SJCRH30 (cell line): ENCODE measurements at regions not wholly inside any gene's neighbourhood (a gene's known extent, or its start where the extent isn't known, plus 50 kb on each side); places are given as distances from the start of the nearest gene placed in this dataset.

Experiments
- DNase-seq, 2 experiments: peaks; one replicate each; pipeline ENCODE4 v3.0.0-alpha.2; 2015 to 2020
- H3K27ac ChIP-seq: fragments of 250-450 bp; sonication (Bioruptor Pico); 2 replicates; pipeline ENCODE4 v1.5.1; 2020; ENCODE audit warnings: mild to moderate bottlenecking, moderate library complexity
- H3K27me3 ChIP-seq: fragments of 250-450 bp; sonication (Bioruptor Pico); 2 replicates; pipeline ENCODE4 v1.5.1; 2020; ENCODE audit warnings: mild to moderate bottlenecking, moderate library complexity
- H3K36me3 ChIP-seq: fragments of 250-450 bp; sonication (Bioruptor Pico); 2 replicates; pipeline ENCODE4 v1.5.1; 2020; ENCODE audit warnings: mild to moderate bottlenecking, moderate library complexity
- H3K4me1 ChIP-seq: fragments of 250-450 bp; sonication (Bioruptor Pico); 2 replicates; pipeline ENCODE4 v1.5.1; 2020; ENCODE audit warnings: mild to moderate bottlenecking, moderate library complexity
- H3K4me3 ChIP-seq: fragments of 250-450 bp; sonication (Bioruptor Pico); 2 replicates; pipeline ENCODE4 v1.5.1; 2020; ENCODE audit warnings: mild to moderate bottlenecking, moderate library complexity
- H3K9me3 ChIP-seq: fragments of 250-450 bp; sonication (Bioruptor Pico); replicated peaks from 2 replicates; pipeline ENCODE4 v1.5.1; 2020; ENCODE audit warnings: mild to moderate bottlenecking, moderate library complexity

DNA sequence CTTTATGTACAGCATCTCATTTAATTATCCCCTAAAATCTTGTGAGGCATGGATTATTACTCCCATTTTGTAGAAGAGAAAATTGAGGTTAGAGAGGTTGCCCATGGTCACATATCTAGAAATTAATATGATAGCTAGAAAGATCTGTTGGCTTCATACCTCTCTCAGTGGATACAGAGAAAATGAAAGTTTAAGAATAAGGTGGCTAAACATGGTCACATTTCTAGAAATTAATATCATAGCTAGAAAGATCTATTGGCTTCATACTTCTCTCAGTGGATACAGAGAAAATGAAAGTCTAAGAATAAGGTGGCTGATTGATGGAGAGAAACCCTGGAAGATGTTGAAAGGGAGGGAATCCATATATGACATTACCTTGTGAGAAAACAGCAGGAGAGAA, 260.7 kb upstream of the MAN1A1 start:
- H3K27me3 ChIP-seq: no peaks in the 10 kb centered on the region
- no peak overlapping the region for H3K4me3 ChIP-seq
- no peak for DNase-seq
- H3K27ac ChIP-seq: no peak overlapping the region
- no peaks in the 10 kb centered on the region for H3K36me3 ChIP-seq
- no peaks in the 10 kb centered on the region for H3K4me1 ChIP-seq
- no peaks in the 10 kb centered on the region for H3K9me3 ChIP-seq

DNA sequence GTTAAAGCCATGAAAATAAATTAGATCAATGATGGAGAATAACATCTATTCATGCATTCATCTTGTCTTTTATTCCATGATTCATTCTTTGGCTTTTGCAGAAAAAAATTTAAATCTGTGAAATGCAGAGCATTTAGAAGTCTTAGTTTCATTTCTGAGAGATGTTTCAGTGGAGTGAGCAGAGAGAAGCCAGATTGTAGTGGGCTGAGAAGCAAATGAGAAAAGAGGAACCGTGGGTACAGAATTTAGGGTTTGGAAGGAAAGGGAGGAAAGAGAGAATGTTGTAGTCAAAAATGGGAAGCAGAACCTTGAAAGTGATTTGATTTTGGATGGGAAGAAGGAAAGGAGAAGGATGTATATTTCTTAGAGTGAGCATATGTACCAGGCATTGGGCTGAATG, 260.3 kb upstream of the MAN1A1 start:
- no peaks in the 10 kb centered on the region for H3K36me3 ChIP-seq
- no peaks in the 10 kb centered on the region for H3K4me1 ChIP-seq
- no peak overlapping the region for H3K4me3 ChIP-seq
- no peaks in the 10 kb centered on the region for H3K27me3 ChIP-seq
- DNase-seq: no peak
- no peak overlapping the region for H3K27ac ChIP-seq
- H3K9me3 ChIP-seq: no peaks in the 10 kb centered on the region

DNA sequence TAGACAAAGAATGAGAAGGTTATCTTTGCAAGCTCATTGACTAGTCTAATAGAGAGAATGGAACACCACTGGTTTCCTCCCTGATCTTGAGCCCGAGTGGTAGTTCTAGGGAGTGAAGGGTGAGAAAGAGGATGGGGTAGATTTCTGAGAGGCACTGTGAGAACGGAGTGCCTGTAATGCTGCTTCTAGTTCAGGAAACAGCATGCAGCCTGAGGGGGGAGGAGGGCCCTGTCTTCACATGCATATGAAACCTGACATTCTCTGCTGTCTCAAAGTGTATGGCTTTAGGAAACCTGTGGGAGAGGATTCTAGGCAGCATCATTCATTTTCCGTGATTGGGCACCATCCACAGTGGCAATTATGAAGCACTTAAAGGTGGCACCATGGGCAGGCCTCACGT, 259.4 kb upstream of the MAN1A1 start:
- DNase-seq: no peak
- H3K4me1 ChIP-seq: no peaks in the 10 kb centered on the region
- no peaks in the 10 kb centered on the region for H3K27me3 ChIP-seq
- H3K27ac ChIP-seq: no peak overlapping the region
- no peaks in the 10 kb centered on the region for H3K36me3 ChIP-seq
- no peak overlapping the region for H3K4me3 ChIP-seq
- no peaks in the 10 kb centered on the region for H3K9me3 ChIP-seq

DNA sequence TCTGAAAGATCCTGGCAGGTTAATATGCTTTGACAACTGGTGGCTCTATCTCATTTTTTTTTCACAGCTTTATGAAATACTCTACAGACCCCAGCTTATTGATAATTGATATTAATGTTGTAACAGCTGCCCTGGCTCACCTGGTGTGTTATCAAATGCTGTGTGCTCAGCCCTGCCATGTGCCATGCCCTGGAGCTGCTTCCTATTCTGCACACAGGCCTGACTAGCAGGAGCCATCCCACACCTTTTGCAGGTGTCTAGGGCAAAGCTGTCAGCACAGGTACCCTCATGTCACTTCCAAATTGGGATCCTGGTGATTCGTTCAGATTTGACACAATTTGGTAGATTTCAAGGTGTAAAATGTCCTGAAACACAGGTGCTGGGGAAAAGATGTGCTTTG, 254.6 kb upstream of the MAN1A1 start:
- Histone ChIP-seq H3K4me1 (no peaks in the 10 kb centered on the region), H3K27me3 (no peaks in the 10 kb centered on the region), H3K36me3 (no peaks in the 10 kb centered on the region), H3K27ac (no peak overlapping the region), H3K9me3 (no peaks in the 10 kb centered on the region), H3K4me3 (no peak overlapping the region)
- no peak for DNase-seq

DNA sequence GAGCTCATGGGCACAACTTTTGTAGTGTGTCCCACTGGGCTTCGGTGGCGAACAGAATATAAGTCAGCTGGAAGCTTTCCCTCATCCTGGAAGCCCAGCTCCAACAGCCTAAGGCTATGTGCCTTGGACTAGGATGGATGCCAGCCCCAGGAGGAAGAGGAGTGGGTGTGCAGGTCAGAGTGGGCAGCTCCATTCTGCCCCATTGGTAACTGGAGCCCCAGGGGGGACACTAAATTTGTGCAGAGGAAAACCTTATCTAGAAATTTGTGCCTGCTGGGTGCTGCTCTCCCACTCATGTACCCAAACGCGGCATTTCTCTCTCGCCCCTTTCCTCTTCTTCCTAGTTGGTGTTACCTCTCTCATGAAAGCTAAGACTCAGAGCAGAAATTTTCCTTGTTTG, 253.9 kb upstream of the MAN1A1 start:
- no peaks in the 10 kb centered on the region for H3K9me3 ChIP-seq
- no peak overlapping the region for H3K4me3 ChIP-seq
- no peaks in the 10 kb centered on the region for H3K27me3 ChIP-seq
- no peaks in the 10 kb centered on the region for H3K4me1 ChIP-seq
- no peak overlapping the region for H3K27ac ChIP-seq
- DNase-seq: no peak
- H3K36me3 ChIP-seq: no peaks in the 10 kb centered on the region

DNA sequence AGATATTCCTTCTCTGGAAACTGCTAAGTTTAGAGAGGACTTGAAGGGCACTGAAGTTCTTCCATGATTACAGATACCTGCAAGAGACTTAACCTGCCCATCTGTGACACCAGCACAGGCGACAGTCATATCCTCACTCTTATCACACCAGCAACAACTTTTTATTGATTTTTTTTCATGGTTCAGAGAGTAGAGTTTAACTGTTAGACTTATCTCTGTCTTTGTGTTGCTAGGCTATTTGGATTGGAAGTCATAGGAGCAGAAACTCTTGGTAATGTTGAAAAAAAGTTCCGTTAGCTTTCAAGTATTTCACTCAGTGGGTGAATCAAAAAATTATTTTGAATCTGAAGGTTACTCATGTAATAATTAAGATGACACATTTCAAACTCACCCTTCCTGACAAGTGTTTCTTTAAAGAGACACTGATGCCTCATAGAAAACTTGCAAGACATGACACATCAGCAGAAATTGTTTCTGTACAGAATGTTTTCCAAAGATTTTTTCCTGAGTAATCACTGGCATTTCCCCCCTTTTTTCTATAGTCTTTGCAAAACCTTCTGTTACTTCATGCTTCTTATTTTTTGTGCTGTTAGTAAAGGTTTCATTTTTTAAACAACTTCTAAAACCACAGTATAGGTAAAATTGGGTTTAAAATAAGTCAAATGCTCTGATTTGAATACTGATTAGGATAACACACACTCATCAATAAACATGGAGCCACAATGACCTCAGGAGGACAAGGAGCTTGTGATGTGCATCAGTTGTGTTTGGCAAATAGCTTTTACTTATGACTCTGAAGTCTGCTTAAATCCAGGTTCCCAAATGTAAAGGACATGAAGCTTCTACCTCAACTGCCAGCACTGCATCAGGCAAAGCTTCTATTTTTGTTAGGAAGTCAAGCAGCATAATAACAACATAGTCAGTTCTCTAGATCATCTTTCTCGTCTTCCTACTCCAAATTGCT, 252.9 kb upstream of the MAN1A1 start:
- no peak overlapping the region for H3K27ac ChIP-seq
- no peaks in the 10 kb centered on the region for H3K4me1 ChIP-seq
- no peaks in the 10 kb centered on the region for H3K36me3 ChIP-seq
- no peaks in the 10 kb centered on the region for H3K9me3 ChIP-seq
- DNase-seq: no peak
- no peaks in the 10 kb centered on the region for H3K27me3 ChIP-seq
- H3K4me3 ChIP-seq: no peak overlapping the region

DNA sequence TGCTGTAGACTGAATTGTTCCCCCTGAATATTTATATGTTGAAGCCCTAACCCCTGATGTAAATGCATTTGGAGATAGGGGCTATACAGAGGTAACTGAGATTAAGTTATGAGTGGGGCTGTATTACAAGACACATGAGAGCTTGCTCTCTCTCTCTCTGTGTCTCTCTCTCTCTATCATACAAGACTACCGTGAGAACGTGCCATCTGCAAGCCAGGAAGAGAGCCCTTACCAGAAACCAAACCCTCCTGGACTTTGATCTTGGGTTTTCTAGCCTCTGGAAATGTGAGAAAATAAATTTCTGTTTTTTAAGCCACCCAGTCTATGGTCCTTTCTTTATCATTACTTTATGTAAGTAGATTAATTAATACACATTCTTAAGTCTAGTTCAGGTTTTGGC, 249.3 kb upstream of the MAN1A1 start:
- no peak for DNase-seq
- no peak overlapping the region for H3K27ac ChIP-seq
- H3K4me1 ChIP-seq: no peaks in the 10 kb centered on the region
- no peak overlapping the region for H3K4me3 ChIP-seq
- no peaks in the 10 kb centered on the region for H3K9me3 ChIP-seq
- H3K27me3 ChIP-seq: no peaks in the 10 kb centered on the region
- no peaks in the 10 kb centered on the region for H3K36me3 ChIP-seq

DNA sequence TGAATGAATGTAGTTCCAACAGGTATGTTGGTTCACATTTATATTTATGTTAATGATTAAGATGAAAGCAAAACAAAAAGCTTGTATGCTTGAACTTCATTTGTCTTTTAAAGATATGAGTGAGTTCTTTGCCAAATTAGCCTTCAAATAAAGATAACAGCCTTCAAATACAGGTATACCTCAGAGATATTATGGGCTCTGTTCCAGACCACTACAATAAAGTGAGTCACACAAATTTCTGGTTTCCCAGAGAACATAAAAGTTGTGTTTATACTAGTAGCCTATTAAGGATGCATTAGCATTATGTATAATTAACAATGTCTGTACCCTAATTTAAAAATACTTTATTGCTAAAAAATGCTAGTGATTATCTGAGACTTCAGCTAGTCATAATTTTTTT, 245.3 kb upstream of the MAN1A1 start:
- Histone ChIP-seq H3K4me1 (no peaks in the 10 kb centered on the region), H3K9me3 (no peaks in the 10 kb centered on the region), H3K27ac (no peak overlapping the region), H3K4me3 (no peak overlapping the region), H3K27me3 (no peaks in the 10 kb centered on the region), H3K36me3 (no peaks in the 10 kb centered on the region)
- DNase-seq: no peak

DNA sequence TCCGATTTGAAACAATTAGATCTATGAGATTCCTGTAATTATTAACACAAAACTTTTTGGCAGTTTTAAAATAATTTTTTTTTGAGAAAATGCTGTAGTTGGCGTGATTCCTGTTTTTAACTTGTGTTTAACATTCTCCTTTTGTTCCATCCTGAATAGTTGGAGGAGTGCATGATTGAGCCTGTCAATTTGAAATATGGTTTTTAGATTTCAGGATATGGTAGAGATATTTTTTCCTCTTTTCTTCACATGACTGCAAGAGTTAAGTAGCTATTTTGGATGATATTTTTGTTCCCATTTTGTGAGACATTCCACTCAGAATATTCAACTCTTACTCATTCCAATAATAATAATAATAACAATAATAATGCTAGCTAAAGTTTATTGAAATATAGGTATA, 241.7 kb upstream of the MAN1A1 start:
- no peak overlapping the region for H3K4me3 ChIP-seq
- no peaks in the 10 kb centered on the region for H3K27me3 ChIP-seq
- no peak for DNase-seq
- H3K27ac ChIP-seq: no peak overlapping the region
- no peaks in the 10 kb centered on the region for H3K4me1 ChIP-seq
- no peaks in the 10 kb centered on the region for H3K36me3 ChIP-seq
- H3K9me3 ChIP-seq: no peaks in the 10 kb centered on the region

DNA sequence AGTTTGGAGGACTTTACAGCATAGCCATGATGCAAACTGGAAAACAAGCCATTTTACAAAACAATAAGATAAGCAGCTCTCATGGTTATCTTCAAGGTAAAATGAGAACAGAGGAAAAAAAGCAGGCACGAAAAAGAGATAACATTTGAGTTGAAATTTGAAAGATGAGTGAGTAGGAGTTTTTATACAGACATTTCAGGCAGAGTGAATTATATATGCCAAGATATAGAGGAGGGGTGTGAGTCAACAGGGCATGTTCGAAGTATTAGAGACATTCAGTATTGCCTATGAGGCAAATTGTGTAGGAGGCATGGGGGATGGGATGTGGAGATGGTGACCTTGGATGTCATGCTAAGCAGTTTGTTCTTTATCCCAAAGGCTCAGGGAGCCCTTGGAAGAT, 240.5 kb upstream of the MAN1A1 start:
- DNase-seq: no peak
- no peaks in the 10 kb centered on the region for H3K4me1 ChIP-seq

DNA sequence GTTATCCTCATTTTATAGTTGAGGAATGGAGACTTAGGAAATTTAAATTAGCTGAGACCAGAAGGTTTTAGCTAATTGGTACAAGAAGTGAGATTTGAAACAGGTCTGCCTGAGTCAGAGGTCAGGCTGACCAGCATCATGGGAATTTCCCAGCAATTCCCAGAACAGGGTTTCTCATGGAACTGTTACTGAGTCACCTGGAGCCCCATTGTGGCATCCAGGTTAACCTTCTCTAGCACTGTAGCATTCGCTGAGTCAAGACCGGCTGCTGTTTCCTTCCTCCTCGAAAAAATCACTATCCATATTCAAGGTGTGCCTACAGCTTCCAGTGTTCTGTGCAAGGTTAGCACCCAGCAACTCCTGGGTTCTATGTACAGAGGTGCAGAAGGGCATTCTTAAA, 238.0 kb upstream of the MAN1A1 start:
- Histone ChIP-seq H3K4me3 (no peak overlapping the region), H3K4me1 (no peaks in the 10 kb centered on the region), H3K27ac (no peak overlapping the region), H3K9me3 (no peaks in the 10 kb centered on the region), H3K36me3 (no peaks in the 10 kb centered on the region), H3K27me3 (0 out of 2 replicates have a peak, but pooled peaks cover 3% of the 10 kb centered on the region)
- DNase-seq: no peak

More for the DNA sequence above, 240.5 kb upstream of the MAN1A1 start:
- Histone ChIP-seq H3K9me3 (no peaks in the 10 kb centered on the region), H3K27me3 (no peaks in the 10 kb centered on the region), H3K27ac (no peak overlapping the region), H3K4me3 (no peak overlapping the region), H3K36me3 (no peaks in the 10 kb centered on the region)

DNA sequence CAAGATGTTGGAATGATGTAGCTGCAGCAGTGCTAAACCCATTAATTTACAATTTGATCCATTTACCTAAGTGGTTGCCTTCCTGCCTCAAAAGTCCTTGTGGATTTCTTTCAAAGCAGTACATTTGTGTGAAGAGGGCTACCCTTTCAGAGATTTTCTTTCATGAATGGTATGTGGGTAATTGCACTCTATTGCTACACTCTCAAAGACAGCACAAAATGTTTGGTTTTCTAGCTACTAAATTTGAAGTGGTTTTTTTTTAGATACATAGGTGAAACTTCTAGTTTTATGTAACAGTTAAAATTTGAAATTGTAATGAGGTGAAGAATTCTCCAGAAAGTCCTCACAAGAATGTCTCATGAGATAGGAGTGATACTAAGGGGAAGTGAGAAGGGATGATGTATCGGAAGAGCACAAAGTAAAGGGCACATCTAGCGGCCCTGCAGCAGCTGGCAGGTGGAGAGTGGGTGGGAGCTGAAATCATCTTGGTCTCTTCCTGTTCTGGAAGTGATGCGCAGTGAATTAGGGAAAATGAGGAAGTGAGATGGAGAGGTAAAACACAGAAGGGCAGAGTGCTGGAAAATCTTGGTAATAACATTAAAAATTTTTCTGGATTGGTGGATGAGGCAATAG, 236.8 kb upstream of the MAN1A1 start:
- Histone ChIP-seq H3K36me3 (no peaks in the 10 kb centered on the region), H3K9me3 (no peaks in the 10 kb centered on the region), H3K4me3 (no peak overlapping the region), H3K27me3 (0 out of 2 replicates have a peak, but pooled peaks cover 3% of the 10 kb centered on the region), H3K27ac (no peak overlapping the region), H3K4me1 (no peaks in the 10 kb centered on the region)
- no peak for DNase-seq

DNA sequence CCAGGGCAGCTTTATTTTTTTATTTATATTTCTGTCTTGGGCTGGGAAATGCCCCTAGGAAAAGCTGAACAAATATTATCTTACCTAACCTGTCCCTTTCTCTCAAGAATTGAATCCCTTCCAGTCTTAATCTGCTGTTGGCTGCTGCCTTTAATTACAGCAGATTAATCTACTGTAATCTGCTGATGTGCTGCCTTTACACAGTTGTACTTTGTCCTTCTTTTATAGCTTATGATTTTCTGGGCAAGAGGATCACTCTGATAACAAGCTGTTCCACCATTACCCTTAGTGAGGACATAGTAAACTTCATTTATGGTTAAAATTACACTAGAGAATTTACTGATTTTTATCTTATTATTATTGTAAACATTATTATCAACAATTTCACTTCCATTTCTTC, 234.5 kb upstream of the MAN1A1 start:
- Histone ChIP-seq H3K4me3 (no peak overlapping the region), H3K27me3 (0 out of 2 replicates have a peak, but pooled peaks cover 3% of the 10 kb centered on the region), H3K9me3 (no peaks in the 10 kb centered on the region), H3K4me1 (no peaks in the 10 kb centered on the region), H3K36me3 (no peaks in the 10 kb centered on the region), H3K27ac (no peak overlapping the region)
- no peak for DNase-seq

DNA sequence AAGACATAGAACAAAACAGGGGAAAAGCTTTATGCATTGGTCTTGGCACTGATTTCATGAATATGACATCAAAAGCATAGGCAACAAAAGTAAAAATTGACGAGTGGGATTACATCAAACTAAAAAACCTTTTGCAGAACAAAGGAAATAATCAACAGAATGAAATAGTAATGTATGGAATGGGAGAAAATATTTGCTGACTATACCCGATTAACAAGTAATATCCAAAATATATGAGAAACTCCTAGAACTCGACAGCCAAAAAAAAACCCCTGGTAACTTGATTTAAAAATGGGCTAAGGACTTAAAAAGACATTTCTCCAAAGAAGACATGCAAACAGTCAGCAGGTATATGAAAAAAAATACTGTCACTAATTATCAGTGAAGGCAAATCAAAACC, 231.7 kb upstream of the MAN1A1 start:
- H3K27ac ChIP-seq: no peak overlapping the region
- DNase-seq: no peak
- H3K36me3 ChIP-seq: no peaks in the 10 kb centered on the region

DNA sequence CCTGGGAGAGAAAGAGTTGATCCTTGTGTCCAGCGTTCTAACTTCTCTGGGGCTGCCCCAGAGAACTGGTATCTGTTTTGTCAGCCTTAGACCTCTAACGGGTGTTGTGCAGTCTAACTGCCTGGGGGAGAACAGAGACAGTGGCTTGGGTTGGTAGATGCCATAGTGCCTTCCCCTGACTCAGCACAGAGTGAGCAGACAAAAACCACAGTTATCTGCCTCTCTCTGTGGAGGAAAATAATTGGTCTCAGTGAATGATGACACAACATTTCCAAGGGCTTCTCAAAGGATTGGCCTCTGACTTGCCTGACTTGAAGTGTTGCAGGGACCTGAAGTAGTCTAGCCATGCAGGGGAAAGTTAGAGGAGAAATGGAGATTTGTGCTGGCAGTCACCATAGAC, 226.2 kb upstream of the MAN1A1 start:
- Histone ChIP-seq H3K36me3 (no peaks in the 10 kb centered on the region), H3K4me3 (no peak overlapping the region), H3K27ac (no peak overlapping the region), H3K27me3 (no peaks in the 10 kb centered on the region), H3K9me3 (no peaks in the 10 kb centered on the region), H3K4me1 (no peaks in the 10 kb centered on the region)
- DNase-seq: no peak

More for the DNA sequence above, 231.7 kb upstream of the MAN1A1 start:
- no peaks in the 10 kb centered on the region for H3K9me3 ChIP-seq
- H3K4me3 ChIP-seq: no peak overlapping the region
- H3K4me1 ChIP-seq: no peaks in the 10 kb centered on the region
- H3K27me3 ChIP-seq: 0 out of 2 replicates have a peak, but pooled peaks cover 3% of the 10 kb centered on the region
